ENCODE measurements at regions not wholly inside any gene's neighbourhood (a gene's known extent, or its start where the extent isn't known, plus 50 kb on each side); places are given as distances from the start of the nearest gene placed in this dataset.

- TF ChIP-seq, protein P1, sequence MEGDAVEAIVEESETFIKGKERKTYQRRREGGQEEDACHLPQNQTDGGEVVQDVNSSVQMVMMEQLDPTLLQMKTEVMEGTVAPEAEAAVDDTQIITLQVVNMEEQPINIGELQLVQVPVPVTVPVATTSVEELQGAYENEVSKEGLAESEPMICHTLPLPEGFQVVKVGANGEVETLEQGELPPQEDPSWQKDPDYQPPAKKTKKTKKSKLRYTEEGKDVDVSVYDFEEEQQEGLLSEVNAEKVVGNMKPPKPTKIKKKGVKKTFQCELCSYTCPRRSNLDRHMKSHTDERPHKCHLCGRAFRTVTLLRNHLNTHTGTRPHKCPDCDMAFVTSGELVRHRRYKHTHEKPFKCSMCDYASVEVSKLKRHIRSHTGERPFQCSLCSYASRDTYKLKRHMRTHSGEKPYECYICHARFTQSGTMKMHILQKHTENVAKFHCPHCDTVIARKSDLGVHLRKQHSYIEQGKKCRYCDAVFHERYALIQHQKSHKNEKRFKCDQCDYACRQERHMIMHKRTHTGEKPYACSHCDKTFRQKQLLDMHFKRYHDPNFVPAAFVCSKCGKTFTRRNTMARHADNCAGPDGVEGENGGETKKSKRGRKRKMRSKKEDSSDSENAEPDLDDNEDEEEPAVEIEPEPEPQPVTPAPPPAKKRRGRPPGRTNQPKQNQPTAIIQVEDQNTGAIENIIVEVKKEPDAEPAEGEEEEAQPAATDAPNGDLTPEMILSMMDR (conservative IDR thresholded peaks at IDR 0.05), result no peak
- TF ChIP-seq ZFX (IDR thresholded peaks at IDR 0.05), result no peak
Observed at GRCh38 chr14:101057394-101057793, 153.9 kb upstream of the RTL1 start.
